ENCODE measurements at regions not wholly inside any gene's neighbourhood (a gene's known extent, or its start where the extent isn't known, plus 50 kb on each side); places are given as distances from the start of the nearest gene placed in this dataset.

GRCh38 chr6:90714319-90714718, 127.4 kb upstream of the MAP3K7 start:
- no peak for TF ChIP-seq POLR2AphosphoS5 (IDR thresholded peaks at IDR 0.05)
- no peak for TF ChIP-seq TAF1 (IDR thresholded peaks at IDR 0.05; ENCODE audit: low read depth)
- no peak for TF ChIP-seq RAD21 (conservative IDR thresholded peaks at IDR 0.05)
- no peak for TF ChIP-seq CTCF (IDR thresholded peaks at IDR 0.05; ENCODE audit: poor library complexity, severe bottlenecking)
- TF ChIP-seq SMC3 (conservative IDR thresholded peaks at IDR 0.05; ENCODE audit: poor library complexity) = no peak
